ENCODE measurements at regions not wholly inside any gene's neighbourhood (a gene's known extent, or its start where the extent isn't known, plus 50 kb on each side); places are given as distances from the start of the nearest gene placed in this dataset.

GRCh38 chr6:71375676-71376075, 87.1 kb downstream of the OGFRL1 start:
- DNase-seq (ENCODE audit: low read depth) = no peak
- H3K27me3 ChIP-seq (ENCODE audit: control insufficient read depth, insufficient read depth, low read length) = no peaks in the 10 kb centered on the region
- H3K36me3 ChIP-seq (ENCODE audit: control insufficient read depth, insufficient read depth, low read length) = no peaks in the 10 kb centered on the region
- H3K4me3 ChIP-seq (ENCODE audit: low read depth, low read length) = no peak overlapping the region
- TF ChIP-seq CTCF (IDR thresholded peaks at IDR 0.05; ENCODE audit: insufficient read depth, low read length, poor library complexity, severe bottlenecking) = no peak

GRCh38 chr6:71376830-71377229, 88.2 kb downstream of the OGFRL1 start:
- no peak for TF ChIP-seq CTCF (IDR thresholded peaks at IDR 0.05; ENCODE audit: insufficient read depth, low read length, poor library complexity, severe bottlenecking)
- Histone ChIP-seq H3K27me3 (ENCODE audit: control insufficient read depth, insufficient read depth, low read length) (no peaks in the 10 kb centered on the region), H3K4me3 (ENCODE audit: low read depth, low read length) (no peak overlapping the region), H3K36me3 (ENCODE audit: control insufficient read depth, insufficient read depth, low read length) (no peaks in the 10 kb centered on the region)
- DNase-seq (ENCODE audit: low read depth) = no peak

- peak; percentile 7 for TF ChIP-seq CTCF (IDR thresholded peaks at IDR 0.05; ENCODE audit: insufficient read depth, low read length, poor library complexity, severe bottlenecking)
- Histone ChIP-seq H3K4me3 (ENCODE audit: low read depth, low read length) (no peak overlapping the region), H3K27me3 (ENCODE audit: control insufficient read depth, insufficient read depth, low read length) (no peaks in the 10 kb centered on the region), H3K36me3 (ENCODE audit: control insufficient read depth, insufficient read depth, low read length) (no peaks in the 10 kb centered on the region)
- DNase-seq (ENCODE audit: low read depth) = no peak
Observed at GRCh38 chr6:71383476-71383875, 94.9 kb downstream of the OGFRL1 start.

GRCh38 chr6:71383901-71384489, 95.4 kb downstream of the OGFRL1 start:
- H3K4me3 ChIP-seq (ENCODE audit: low read depth, low read length) = no peak overlapping the region
- no peak for DNase-seq (ENCODE audit: low read depth)
- TF ChIP-seq CTCF (IDR thresholded peaks at IDR 0.05; ENCODE audit: insufficient read depth, low read length, poor library complexity, severe bottlenecking) = peak; percentile 30
- H3K27me3 ChIP-seq (ENCODE audit: control insufficient read depth, insufficient read depth, low read length) = no peaks in the 10 kb centered on the region
- no peaks in the 10 kb centered on the region for H3K36me3 ChIP-seq (ENCODE audit: control insufficient read depth, insufficient read depth, low read length)

- H3K4me3 ChIP-seq (ENCODE audit: low read depth, low read length) = no peak overlapping the region
- TF ChIP-seq CTCF (IDR thresholded peaks at IDR 0.05; ENCODE audit: insufficient read depth, low read length, poor library complexity, severe bottlenecking) = no peak
- DNase-seq (ENCODE audit: low read depth) = no peak
- H3K27me3 ChIP-seq (ENCODE audit: control insufficient read depth, insufficient read depth, low read length) = no peaks in the 10 kb centered on the region
- H3K36me3 ChIP-seq (ENCODE audit: control insufficient read depth, insufficient read depth, low read length) = no peaks in the 10 kb centered on the region
Observed at GRCh38 chr6:71385111-71385822, 96.7 kb downstream of the OGFRL1 start.

GRCh38 chr6:71386215-71386614, 97.6 kb downstream of the OGFRL1 start:
- Histone ChIP-seq H3K36me3 (ENCODE audit: control insufficient read depth, insufficient read depth, low read length) (no peaks in the 10 kb centered on the region), H3K4me3 (ENCODE audit: low read depth, low read length) (no peak overlapping the region), H3K27me3 (ENCODE audit: control insufficient read depth, insufficient read depth, low read length) (no peaks in the 10 kb centered on the region)
- no peak for TF ChIP-seq CTCF (IDR thresholded peaks at IDR 0.05; ENCODE audit: insufficient read depth, low read length, poor library complexity, severe bottlenecking)
- DNase-seq (ENCODE audit: low read depth) = no peak
